Endothelial cell of umbilical vein (primary cell): ENCODE measurements at regions not wholly inside any gene's neighbourhood (a gene's known extent, or its start where the extent isn't known, plus 50 kb on each side); places are given as distances from the start of the nearest gene placed in this dataset.

Source experiments
- CTCF ChIP-seq, 2 donors: IDR thresholded peaks; 1 replicate in 1 of 2; 2 replicates in 1 of 2; pipeline ENCODE4 v1.5.1; 2011; ENCODE audit warnings: low read length in 2 of 2, mild to moderate bottlenecking in 2 of 2, moderate library complexity in 2 of 2, control low read depth in 1 of 2, inconsistent platforms in 1 of 2, low read depth in 1 of 2; ENCODE audit not compliant: insufficient read depth in 1 of 2; ENCODE audit errors: extremely low read depth in 1 of 2
- FOS ChIP-seq: IDR thresholded peaks from 2 replicates; pipeline ENCODE4 v1.6.1; 2011; ENCODE audit warnings: mild to moderate bottlenecking, low read length, moderate library complexity, borderline replicate concordance; ENCODE audit not compliant: insufficient read depth
- JUN ChIP-seq: IDR thresholded peaks from 2 replicates; pipeline ENCODE4 v1.6.1; 2011; ENCODE audit warnings: borderline replicate concordance, low read depth; ENCODE audit not compliant: insufficient read length, insufficient read depth
- POLR2A ChIP-seq: IDR thresholded peaks from 2 replicates; pipeline ENCODE4 v1.6.1; 2012; ENCODE audit warnings: low read depth, mild to moderate bottlenecking, control low read depth, low read length
- TF ChIP-seq, protein P1 (sequence below): IDR thresholded peaks from 2 replicates; pipeline ENCODE4 v1.6.1; 2011; ENCODE audit not compliant: insufficient read depth, insufficient read length

DNA sequence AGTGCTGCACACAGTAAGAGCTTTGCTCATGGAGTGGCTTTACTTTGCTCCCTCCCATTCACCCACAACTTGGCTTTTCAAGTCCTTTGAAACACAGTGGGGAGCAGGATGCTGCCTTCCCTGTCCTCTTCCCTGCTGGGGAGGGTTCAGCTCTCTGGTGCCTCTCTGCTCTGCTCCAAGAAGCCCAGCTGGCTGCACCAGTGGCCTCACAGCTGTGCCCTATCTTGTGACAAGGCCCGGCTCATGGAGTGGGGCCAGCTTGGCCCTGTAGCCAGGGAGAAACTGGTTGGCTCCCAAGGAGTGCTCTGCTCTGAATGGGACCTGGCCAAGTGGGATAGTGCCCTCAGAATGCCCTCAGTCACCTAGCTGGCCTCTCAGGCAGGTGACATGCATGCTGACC lies 212.3 kb upstream of the ZMIZ1 start:
- TF ChIP-seq CTCF (IDR thresholded peaks at IDR 0.05; ENCODE audit: extremely low read depth in 1 of 2, insufficient read depth in 1 of 2, low read depth in 1 of 2, low read length in 2 of 2): no peak
- no peak for TF ChIP-seq POLR2A
- TF ChIP-seq FOS: no peak
- TF ChIP-seq, protein P1, sequence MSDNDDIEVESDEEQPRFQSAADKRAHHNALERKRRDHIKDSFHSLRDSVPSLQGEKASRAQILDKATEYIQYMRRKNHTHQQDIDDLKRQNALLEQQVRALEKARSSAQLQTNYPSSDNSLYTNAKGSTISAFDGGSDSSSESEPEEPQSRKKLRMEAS: no peak
- TF ChIP-seq JUN: no peak
